Keratinocyte (primary cell): ENCODE measurements at regions not wholly inside any gene's neighbourhood (a gene's known extent, or its start where the extent isn't known, plus 50 kb on each side); places are given as distances from the start of the nearest gene placed in this dataset.
"Not testable (repeated sequence)": the region's sequence is repeated elsewhere in the genome, so short reads cannot be mapped to it uniquely, and the experiment has no call there.

Source experiments
- DNase-seq: peaks from one replicate; pipeline ENCODE4 v3.0.0-alpha.2; 2011; ENCODE audit warnings: low read depth, missing footprints, low spot score
- FAIRE-seq: peaks from 2 replicates; lab custom pipeline; 2011; peaks lifted over from hg19 to GRCh38; lab: Jason Lieb, UNC
- H2AFZ ChIP-seq: 2 replicates; pipeline ENCODE4 v1.6.0; 2012; ENCODE audit warnings: low read length, control low read depth, inconsistent platforms; ENCODE audit not compliant: control insufficient read depth
- H3K27ac ChIP-seq: 2 replicates; pipeline ENCODE4 v1.5.1; 2011; ENCODE audit warnings: low read length; ENCODE audit not compliant: control insufficient read depth, insufficient read depth
- H3K27me3 ChIP-seq: 3 replicates; pipeline ENCODE4 v1.6.0; 2011; ENCODE audit warnings: low read length; ENCODE audit not compliant: control insufficient read depth, insufficient read depth; ENCODE audit errors: extremely low read depth
- H3K36me3 ChIP-seq, 2 experiments: 2 replicates in 1 of 2; 3 replicates in 1 of 2; pipeline ENCODE4 v1.5.1; 2011; ENCODE audit warnings: low read length in 2 of 2, mild to moderate bottlenecking in 1 of 2; ENCODE audit not compliant: control insufficient read depth in 2 of 2, insufficient read depth in 2 of 2; ENCODE audit errors: extremely low read depth in 1 of 2
- H3K4me1 ChIP-seq: 3 replicates; pipeline ENCODE4 v1.5.1; 2011; ENCODE audit warnings: low read length; ENCODE audit not compliant: control insufficient read depth, insufficient read depth; ENCODE audit errors: extremely low read depth
- H3K4me2 ChIP-seq: 3 replicates; pipeline ENCODE4 v1.6.0; 2011; ENCODE audit warnings: low read depth, low read length; ENCODE audit not compliant: control insufficient read depth, insufficient read depth; ENCODE audit errors: extremely low read depth
- H3K4me3 ChIP-seq, 3 experiments: fragments of 200-600 bp in 1 of 3; sonication (generic) in 1 of 3; 2 replicates in 2 of 3; 3 replicates in 1 of 3; pipeline ENCODE4 v1.5.1; 2011 to 2016; ENCODE audit warnings: low read length in 3 of 3, mild to moderate bottlenecking in 3 of 3, control low read depth in 2 of 3, inconsistent platforms in 1 of 3, low read depth in 1 of 3, mixed read lengths in 1 of 3, mixed run types in 1 of 3, moderate library complexity in 1 of 3; ENCODE audit not compliant: control insufficient read depth in 2 of 3, insufficient read depth in 2 of 3; ENCODE audit errors: extremely low read depth in 1 of 3
- H3K79me2 ChIP-seq: 2 replicates; pipeline ENCODE4 v1.6.0; 2012; ENCODE audit warnings: low read length; ENCODE audit not compliant: control insufficient read depth, insufficient read depth
- H3K9ac ChIP-seq: 3 replicates; pipeline ENCODE4 v1.6.0; 2011; ENCODE audit warnings: low read length; ENCODE audit not compliant: control insufficient read depth, insufficient read depth; ENCODE audit errors: extremely low read depth
- H3K9me1 ChIP-seq: 3 replicates; pipeline ENCODE4 v1.6.0; 2011; ENCODE audit warnings: low read length; ENCODE audit not compliant: control insufficient read depth, insufficient read depth; ENCODE audit errors: extremely low read depth
- H3K9me3 ChIP-seq: 2 replicates; pipeline ENCODE4 v1.5.1; 2012; ENCODE audit warnings: low read depth, low read length; ENCODE audit not compliant: control insufficient read depth
- H4K20me1 ChIP-seq: 3 replicates; pipeline ENCODE4 v1.6.0; 2011; ENCODE audit warnings: low read length; ENCODE audit not compliant: control insufficient read depth, insufficient read depth; ENCODE audit errors: extremely low read depth
- CTCF ChIP-seq, 3 experiments: IDR thresholded peaks in 1 of 3; conservative IDR thresholded peaks in 1 of 3; optimal IDR thresholded peaks in 1 of 3; 2 replicates in 2 of 3; 3 replicates in 1 of 3; pipeline versions ENCODE3 to v1.5.1; 2011; ENCODE audit warnings: low read length in 3 of 3, mild to moderate bottlenecking in 3 of 3, moderate library complexity in 2 of 3, control low read depth in 1 of 3, inconsistent platforms in 1 of 3; ENCODE audit not compliant: insufficient read depth in 2 of 3; ENCODE audit errors: extremely low read depth in 1 of 3
- EZH2 ChIP-seq: IDR thresholded peaks from one replicate; pipeline ENCODE4 v1.6.1; 2012; ENCODE audit warnings: inconsistent platforms, mild to moderate bottlenecking, low read length, moderate library complexity
- dilution Hi-C: fragments of 300-500 bp; cut with MboI; formaldehyde crosslinking; loops from one replicate; pipeline ENCODE4 v1.7.0; 2020; ENCODE audit warnings: low sequenced_read_pairs; ENCODE audit not compliant: extremely low pct_ligation_motif_present

- DNase-seq (no peak), FAIRE-seq (no peak)
- Histone ChIP-seq H3K79me2 (no peaks in the 10 kb centered on the region), H3K4me2 (no peak overlapping the region), H4K20me1 (no peaks in the 10 kb centered on the region), H2AFZ (no peak overlapping the region), H3K36me3 (no peaks in the 10 kb centered on the region), H3K27me3 (no peaks in the 10 kb centered on the region), H3K27ac (no peak overlapping the region), H3K9me3 (peaks cover 14% of the 10 kb centered on the region), H3K9me1 (no peaks in the 10 kb centered on the region), H3K9ac (no peak overlapping the region), H3K4me3 (no peak overlapping the region), H3K4me1 (peaks cover 13% of the 10 kb centered on the region)
- dilution Hi-C loops, result no loop called here
- no peak for TF ChIP-seq EZH2
- no peak for TF ChIP-seq CTCF (optimal IDR thresholded peaks at IDR 0.05 in 1 of 3, IDR thresholded peaks at IDR 0.05 in 1 of 3, conservative IDR thresholded peaks at IDR 0.05 in 1 of 3; ENCODE audit: extremely low read depth in 1 of 3, insufficient read depth in 2 of 3, low read length in 3 of 3)
These were observed 129.5 kb upstream of the SULF2 start for GRCh38 chr20:47914792-47915191.

- H3K9me1 ChIP-seq, H3K27me3 ChIP-seq, H3K9me3 ChIP-seq, H3K36me3 ChIP-seq, DNase-seq, H4K20me1 ChIP-seq, H3K4me3 ChIP-seq, H3K4me2 ChIP-seq, FAIRE-seq, H3K9ac ChIP-seq, H2AFZ ChIP-seq, H3K79me2 ChIP-seq, H3K27ac ChIP-seq, dilution Hi-C loops: not testable (repeated sequence)
- peaks cover 27% of the 10 kb centered on the region for H3K4me1 ChIP-seq
These were observed 127.7 kb upstream of the SULF2 start for GRCh38 chr20:47912786-47913501.

DNA sequence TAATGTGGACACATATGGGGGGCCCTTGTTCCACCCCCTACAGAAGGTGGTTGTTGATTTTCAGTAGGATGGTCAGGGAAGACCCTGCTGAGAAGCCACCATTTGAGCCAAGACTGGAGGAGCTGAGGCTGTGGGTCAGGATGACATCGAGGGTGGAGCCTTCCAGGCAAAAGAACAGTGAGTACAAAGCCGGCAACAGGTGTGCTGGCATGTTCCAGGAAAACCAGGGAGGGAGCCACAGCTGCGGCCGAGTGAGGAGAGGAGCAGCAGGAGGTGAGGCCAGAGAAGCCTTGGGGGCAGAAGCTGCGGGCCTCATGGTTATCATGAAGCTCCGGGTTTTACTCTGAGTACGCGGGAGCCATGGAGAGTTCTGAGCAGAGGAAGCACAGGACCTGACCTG is 126.9 kb upstream of the SULF2 start:
- H3K4me1 ChIP-seq, result peaks cover 27% of the 10 kb centered on the region
- H3K9me1 ChIP-seq, H3K4me2 ChIP-seq, H3K9me3 ChIP-seq, H4K20me1 ChIP-seq, H3K79me2 ChIP-seq, dilution Hi-C loops, H3K27me3 ChIP-seq, H3K4me3 ChIP-seq, H2AFZ ChIP-seq, H3K36me3 ChIP-seq, DNase-seq, H3K9ac ChIP-seq, FAIRE-seq, H3K27ac ChIP-seq: not testable (repeated sequence)

DNA sequence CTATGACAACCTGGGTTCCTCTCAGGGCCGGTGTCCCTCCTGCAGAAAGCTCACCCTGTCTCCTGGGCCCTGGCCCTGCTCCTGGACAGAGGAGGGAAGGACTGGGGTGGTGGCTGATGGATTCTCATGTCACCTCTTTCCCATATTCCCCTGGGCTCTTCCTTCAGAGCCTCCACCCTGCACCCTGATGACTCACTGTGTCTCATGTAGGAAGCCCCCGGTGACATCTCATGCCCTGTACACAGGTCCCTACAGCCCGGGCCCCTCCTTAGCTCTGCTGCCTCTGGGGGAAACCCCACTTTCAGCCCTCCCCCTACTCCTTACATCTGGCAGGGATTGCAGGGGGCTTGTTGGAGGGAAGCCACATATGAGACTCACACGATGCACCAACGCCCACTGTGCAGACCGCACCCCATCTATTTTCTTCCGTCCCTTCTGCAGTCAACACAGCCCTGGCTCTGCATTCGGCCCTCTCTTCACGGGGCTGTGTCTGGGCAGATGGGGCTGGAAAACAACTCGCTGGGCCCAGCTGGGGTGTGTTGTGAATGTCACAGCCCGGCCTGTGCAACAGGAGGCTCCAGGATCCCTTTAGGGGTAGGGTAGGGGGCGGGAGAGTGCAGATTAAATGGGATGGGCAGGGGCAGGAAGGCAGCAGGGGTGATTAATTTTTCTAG is 124.6 kb upstream of the SULF2 start:
- H3K27me3 ChIP-seq, dilution Hi-C loops, H3K9ac ChIP-seq, H3K27ac ChIP-seq, H3K36me3 ChIP-seq, H3K4me2 ChIP-seq, H3K9me1 ChIP-seq, FAIRE-seq, H3K79me2 ChIP-seq, H3K4me3 ChIP-seq, H3K9me3 ChIP-seq, H2AFZ ChIP-seq, H4K20me1 ChIP-seq: not testable (repeated sequence)
- DNase-seq, result peak; percentile 30
- H3K4me1 ChIP-seq, result peaks cover 27% of the 10 kb centered on the region
